T-helper 1 cell treated with Interleukin-12 subunit alpha and Interleukin-12 subunit beta and Interleukin-4 antibody, amounts not matched to agents 30 ng/mL and 1 ng/mL, for 36 hours (primary cell): ENCODE measurements at regions not wholly inside any gene's neighbourhood (a gene's known extent, or its start where the extent isn't known, plus 50 kb on each side); places are given as distances from the start of the nearest gene placed in this dataset.

Experiments
- intact Hi-C: fragments of 100-400 bp; cut with micrococcal nuclease; formaldehyde crosslinking; loops from one replicate; pipeline ENCODE4 v1.15.1; 2024

DNA sequence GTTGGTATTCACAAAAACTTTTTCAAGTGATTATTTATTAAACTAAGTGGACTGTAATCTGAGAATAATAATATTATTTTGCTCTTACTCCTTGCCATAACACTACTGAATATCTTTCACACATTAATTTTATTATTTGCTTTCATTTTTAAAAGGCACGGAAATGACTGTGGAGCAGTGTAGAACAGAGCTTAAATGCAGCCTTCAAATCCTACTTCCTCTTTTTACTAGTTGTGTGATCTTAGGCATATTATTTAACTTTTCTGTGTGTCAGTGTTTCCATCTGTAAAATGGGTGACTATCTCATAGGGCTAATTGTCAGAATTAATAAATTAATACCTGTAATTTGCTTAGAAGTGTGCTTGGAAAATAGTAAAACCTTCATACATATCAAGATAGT, 55.5 kb upstream of the SLC8A1 start:
- intact Hi-C loops, result no loop called here

DNA sequence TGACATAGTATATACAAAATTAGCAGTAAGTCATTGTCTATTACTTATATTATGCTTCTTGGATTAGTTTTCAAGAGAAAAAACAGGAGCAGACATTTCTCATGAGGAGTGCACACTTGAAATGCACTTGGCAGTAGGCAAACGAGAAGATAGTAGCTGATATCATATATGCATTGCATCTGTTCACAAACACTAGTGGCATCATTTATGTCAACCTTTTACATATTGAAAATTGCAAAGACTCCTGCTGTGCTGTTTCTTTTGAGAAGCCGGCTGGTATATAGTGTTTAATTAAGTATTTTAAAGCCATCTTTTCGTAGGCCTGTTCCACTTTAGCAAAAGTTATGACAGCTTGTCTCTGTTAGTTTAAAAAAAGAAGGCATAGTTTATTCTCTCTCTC, 58.4 kb upstream of the SLC8A1 start:
- intact Hi-C loops, result no loop called here

DNA sequence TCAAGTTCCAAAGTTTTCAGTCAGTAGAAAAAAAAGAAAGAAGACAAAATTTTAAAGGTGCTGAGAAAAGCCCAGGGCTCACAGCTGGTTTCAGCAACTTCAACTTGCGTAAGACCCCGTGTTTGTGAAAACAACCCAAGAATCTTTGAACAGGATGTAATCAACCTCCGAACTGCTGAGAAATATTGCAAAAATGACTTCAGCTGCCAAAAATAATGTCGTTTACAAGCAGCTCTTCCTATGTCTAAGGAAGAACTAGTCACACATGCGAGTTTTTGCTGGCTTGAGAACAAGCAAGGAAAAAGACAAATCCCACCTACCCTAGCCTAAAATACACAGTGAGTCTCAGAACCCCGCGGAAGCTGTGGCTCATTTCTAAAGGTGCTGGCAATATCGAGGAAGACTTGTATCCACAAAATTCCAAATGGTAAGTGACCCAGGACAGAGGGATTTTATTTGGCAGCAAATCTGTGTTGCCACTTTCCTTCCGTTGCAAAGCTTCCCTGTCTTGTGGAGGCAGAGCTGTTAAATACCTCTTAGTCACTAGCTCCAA, 59.8 kb upstream of the SLC8A1 start:
- intact Hi-C loops, result no loop called here

- intact Hi-C loops, result no loop called here
These were observed 60.4 kb upstream of the SLC8A1 start for GRCh38 chr2:40512256-40512655.

GRCh38 chr2:40513201-40513600, 61.3 kb upstream of the SLC8A1 start:
- intact Hi-C loops, result no loop called here

- intact Hi-C loops, result no loop called here
These were observed 64.7 kb upstream of the SLC8A1 start for GRCh38 chr2:40516604-40517003.

DNA sequence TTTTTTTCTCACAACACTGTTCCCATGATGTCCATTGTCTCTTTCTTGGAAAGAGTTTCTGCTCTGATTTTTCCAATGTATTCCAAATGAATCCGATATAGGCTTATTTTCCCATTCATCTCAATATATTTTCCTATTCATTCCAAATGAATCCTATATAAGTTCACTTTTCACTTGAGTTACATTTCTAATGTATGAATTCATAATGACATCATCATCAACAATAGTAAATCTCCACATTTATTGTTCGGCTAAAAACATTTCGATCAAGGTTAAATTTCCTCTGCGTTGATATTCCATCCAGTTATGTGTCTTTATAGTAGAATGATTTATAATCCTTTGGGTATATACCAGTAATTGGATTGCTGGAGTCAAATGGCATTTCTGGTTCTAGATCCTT, 76.7 kb upstream of the SLC8A1 start:
- intact Hi-C loops, result no loop called here

GRCh38 chr2:40531359-40531758, 79.5 kb upstream of the SLC8A1 start:
- intact Hi-C loops, result no loop called here

DNA sequence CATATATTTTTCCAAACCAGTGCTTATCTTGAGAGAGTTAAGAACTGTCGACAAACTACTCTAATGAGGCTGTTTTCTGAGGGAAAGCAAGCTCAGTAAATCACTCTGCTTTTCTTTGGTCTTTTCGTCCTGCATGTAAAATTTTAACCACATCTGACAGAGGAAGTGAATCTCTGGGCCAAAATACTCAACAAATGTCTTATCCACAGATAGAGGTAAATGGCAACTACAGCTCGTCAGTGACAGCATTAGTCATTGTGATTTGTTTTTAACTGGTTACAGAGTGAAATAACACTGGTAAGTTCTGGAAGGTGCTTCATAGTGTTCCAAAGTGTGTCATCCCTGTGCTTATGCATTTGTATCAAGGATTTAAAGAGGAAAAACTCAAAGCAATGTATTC, 82.6 kb upstream of the SLC8A1 start:
- intact Hi-C loops, result no loop called here

DNA sequence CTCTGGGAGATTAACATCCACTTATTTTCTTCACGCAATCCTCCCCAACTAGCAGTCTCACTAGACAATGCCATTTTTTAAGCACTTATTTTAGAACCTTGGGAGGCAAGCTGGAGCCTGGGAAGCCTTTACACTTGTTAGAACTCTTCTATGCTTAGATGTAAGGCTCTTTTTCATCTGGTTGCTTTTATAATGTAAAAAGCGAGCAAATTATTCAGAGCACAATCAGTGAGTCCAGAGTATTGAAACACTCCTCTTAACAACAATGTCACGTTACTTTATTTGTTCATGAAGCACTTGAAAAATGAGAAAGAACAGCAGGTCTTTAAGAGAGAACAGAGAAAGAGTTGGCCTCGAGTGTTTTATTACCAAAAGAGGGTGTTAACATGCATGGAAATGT, 84.1 kb upstream of the SLC8A1 start:
- intact Hi-C loops, result no loop called here

GRCh38 chr2:40540026-40540425, 88.1 kb upstream of the SLC8A1 start:
- intact Hi-C loops, result no loop called here

GRCh38 chr2:40543381-40543780, 91.5 kb upstream of the SLC8A1 start:
- intact Hi-C loops, result no loop called here

GRCh38 chr2:40544072-40544471, 92.2 kb upstream of the SLC8A1 start:
- intact Hi-C loops, result no loop called here

DNA sequence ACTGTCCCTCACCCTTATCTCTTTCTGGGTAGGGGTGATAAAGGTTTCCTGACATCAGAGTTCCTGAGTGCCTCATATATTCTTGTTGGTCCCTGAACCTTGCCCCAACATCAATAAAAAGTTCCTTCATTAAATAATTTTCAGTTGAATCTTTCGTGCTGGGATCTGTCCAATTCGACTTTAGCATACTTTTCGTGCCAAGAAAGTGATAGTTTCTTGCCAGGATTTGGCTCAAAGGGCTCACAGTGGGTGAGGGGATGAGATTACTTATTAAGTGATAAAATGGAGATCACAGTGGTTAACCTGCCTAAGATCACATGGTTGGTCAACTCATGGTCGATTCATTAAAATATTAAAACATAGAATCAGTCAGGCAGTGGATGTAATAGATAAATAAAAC, 93.8 kb upstream of the SLC8A1 start:
- intact Hi-C loops, result no loop called here

DNA sequence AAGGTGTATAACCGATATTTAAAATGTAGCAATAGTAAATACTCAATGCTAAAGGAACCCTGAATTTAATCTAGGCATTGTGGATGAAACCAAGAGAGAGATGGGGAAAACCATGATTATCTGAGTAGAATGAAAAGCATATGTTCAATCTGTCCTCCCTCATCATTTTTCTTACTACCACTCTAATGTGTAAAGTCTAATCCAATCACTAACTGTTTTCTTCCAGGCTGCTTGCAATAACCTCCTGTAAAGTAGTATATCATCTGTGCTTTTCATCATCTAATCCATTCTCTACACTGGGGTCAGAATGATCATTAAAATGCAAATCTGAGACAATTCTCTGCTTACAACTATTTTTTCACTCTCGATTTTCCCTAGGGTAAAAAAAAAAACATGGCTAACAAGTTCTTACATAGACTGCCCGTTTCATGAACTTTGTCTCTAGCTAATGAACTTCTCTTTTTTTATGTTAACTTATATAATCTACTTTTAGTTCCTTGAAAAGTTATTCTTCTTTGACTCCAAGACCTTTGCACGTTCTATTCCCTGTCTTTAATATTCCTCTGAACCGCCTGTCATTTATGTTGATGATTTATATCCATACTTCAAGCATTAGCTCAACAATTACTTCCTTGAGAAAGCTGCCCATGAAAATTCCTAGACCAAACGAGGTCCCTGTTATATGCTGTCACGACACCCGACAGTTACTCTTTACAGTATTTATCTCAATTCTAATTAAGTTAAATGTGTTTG, 94.7 kb upstream of the SLC8A1 start:
- intact Hi-C loops, result no loop called here

- intact Hi-C loops, result no loop called here
These were observed 96.6 kb upstream of the SLC8A1 start for GRCh38 chr2:40548521-40548920.

GRCh38 chr2:40550085-40550484, 98.2 kb upstream of the SLC8A1 start:
- intact Hi-C loops, result loop anchor here (10.0 kb wide), 1 partner anchor 1235 kb away; no protein-coding TSS in a partner anchor

DNA sequence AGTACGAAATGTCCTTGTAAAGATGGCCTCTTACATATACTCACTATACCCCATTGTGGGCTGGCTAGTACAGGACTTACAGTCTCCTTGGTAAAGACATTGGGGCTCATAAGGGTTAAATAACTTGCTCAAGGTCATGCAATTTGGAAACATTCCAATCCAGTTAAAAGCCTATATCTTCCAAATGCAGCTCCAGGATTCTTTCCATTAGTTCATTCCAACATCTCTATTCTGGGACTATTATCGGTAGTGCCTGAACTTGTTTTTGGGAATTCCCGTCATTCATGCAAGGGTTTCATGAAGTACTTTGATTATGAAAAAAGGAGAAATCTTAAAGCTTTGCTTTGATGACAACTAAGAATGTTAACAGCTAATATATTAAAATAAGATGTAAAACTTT, 99.2 kb upstream of the SLC8A1 start:
- intact Hi-C loops, result loop anchor here (10.0 kb wide), 1 partner anchor 1234 kb away; no protein-coding TSS in a partner anchor

DNA sequence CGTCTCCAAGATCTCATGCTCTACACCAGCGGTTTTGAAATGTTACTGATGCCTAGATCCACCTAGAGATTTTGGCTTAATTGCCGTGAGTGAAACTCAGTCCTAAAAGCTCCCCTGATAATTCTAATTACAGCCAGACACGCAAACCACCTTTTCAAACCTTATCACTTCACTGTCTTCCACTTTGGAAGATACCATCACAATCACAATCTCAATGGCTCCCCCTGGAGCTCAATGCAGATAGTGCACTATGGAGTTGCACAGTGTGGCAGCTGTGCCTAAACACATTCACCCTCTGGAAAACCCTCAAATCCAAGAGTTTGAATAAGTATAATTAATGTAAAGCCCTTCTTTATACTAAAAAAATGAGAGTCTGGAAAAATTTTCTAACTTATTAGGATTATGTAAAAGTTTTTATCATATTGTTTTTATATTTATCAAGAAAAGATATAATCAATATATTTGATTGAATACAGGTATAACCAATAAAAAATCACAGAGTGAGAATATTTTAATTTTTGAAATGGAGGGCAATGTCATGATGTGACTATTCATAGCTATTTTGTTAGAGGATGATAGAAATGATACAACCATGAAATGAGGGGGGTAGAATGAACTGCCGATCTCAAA, 102.9 kb upstream of the SLC8A1 start:
- intact Hi-C loops, result loop anchor here (1.0 to 10.0 kb wide), 2 partner anchors 106 to 1230 kb away; no protein-coding TSS in a partner anchor

GRCh38 chr2:40556293-40556692, 104.4 kb upstream of the SLC8A1 start:
- intact Hi-C loops, result loop anchor here (10.0 kb wide), 1 partner anchor 1229 kb away; no protein-coding TSS in a partner anchor

DNA sequence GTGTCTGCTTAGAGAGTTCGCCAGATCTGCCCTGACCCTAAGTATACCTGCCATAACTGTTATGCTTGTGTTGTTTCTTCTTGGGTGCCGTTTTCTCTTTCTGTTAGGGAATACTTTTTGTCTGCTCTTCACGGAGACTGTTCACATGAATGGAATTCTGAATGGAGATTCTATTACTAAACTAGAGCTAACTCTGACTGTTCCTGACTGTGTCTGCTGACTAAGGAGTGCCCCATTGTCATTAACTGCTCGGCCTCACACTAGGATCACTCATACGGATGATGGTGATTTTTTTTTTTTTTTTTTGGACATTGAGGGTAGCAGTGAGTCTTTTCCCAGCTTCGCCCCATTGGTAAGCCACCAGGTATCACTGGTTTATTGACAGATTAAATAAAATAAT, 104.8 kb upstream of the SLC8A1 start:
- intact Hi-C loops, result loop anchor here (10.0 kb wide), 1 partner anchor 1228 kb away; no protein-coding TSS in a partner anchor

DNA sequence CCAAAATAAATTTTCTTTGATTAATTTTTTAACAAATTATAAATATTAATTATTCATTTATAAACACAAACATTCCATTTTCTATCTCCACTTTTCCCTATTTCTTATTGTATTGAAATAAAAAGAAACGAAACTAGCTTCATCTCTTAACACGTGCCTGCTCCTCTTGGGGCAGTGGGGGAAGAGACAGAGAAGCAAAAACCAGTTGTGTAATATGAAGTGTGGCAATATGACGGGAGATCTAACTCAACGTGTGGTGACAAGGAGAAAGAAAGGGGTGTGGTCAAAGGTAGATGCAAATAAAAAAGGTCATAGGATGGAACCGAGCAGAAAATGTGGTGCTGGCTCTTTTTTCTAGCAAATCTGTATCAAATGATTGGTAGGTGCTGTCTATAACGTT, 106.9 kb upstream of the SLC8A1 start:
- intact Hi-C loops, result loop anchor here (10.0 kb wide), 1 partner anchor 1226 kb away; no protein-coding TSS in a partner anchor
